GM18519 (cell line): ENCODE measurements at regions not wholly inside any gene's neighbourhood (a gene's known extent, or its start where the extent isn't known, plus 50 kb on each side); places are given as distances from the start of the nearest gene placed in this dataset.

Experiments used
- ATAC-seq: cut with Tn5 transposase; IDR thresholded peaks from one replicate; pipeline ENCODE4 v1.9.1; 2021; ENCODE audit warnings: mild to moderate bottlenecking, moderate library complexity; ENCODE audit not compliant: unreplicated experiment, low FRiP score

GRCh38 chr1:184215274-184215925 lies 163.9 kb downstream of the TSEN15 start:
- no peak for ATAC-seq

DNA sequence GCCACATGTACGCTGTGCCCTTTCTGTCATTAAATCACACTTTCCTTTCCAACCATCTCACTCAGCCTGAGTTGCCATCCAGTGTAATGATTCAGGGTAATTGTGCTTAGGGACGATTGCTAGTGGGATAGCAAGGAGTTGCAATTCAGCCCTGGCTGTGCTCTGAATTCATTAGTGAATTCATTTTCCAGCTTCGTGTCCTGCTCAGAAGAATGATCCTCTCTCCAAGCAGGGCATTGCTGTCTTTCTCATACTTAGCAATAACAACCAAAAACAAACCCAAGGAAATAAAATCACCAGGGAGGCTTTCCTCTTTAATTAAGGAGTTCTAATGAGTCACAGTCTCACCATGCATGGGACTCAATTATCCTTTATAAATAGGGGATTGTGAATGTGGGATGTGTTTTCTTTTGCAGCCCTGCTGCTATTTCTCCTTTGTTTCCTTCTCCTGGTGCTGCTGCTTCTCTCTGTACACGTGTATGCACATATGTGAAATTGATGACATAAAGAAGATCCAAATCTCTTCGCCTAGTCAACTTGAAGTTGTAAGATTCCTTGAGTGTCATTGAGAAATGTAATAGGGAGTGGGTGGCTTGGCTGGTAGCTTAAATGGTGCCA lies 167.0 kb downstream of the TSEN15 start:
- no peak for ATAC-seq

DNA sequence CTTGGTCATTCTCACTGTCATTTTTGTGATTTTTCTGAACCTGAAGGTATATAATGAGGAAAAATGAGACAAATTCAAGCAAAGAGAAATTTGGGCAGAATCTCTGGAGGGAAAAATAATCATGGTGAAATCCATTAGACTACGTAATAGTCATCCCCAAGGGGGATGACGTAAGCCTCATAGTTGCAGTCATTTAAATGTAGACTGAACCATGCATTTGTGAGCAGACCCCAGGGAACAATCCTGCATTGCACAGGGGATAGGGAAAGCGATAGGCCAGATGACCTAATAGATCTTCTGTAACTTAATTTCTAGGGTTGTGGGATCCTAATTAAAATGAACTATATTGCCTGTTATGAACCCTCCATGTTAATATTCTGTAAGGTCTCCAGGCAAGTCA lies 167.4 kb upstream of the C1orf21 start:
- ATAC-seq: no peak

- ATAC-seq: no peak
Measured at GRCh38 chr1:184219883-184220282, 166.9 kb upstream of the C1orf21 start.

DNA sequence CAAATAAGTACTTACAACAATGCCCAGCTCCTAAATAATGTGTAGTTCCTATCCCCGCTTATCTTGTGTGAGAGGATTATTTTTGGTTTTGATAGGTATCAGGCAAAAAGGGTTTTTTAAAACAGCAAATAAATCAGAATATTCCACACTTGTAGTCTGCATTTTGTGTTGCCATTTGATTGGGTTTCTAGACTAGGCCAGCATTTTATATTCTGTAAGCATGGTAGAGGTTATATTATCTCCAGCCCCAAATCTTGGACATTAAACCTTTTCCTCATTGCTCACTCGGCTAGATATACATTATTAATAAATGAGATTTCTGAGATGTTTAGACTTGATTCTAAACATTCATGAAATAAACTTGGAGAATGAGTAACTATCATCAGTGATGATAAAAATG lies 165.7 kb upstream of the C1orf21 start:
- no peak for ATAC-seq

- ATAC-seq: no peak
Measured at GRCh38 chr1:184222652-184223052, 164.2 kb upstream of the C1orf21 start.

- ATAC-seq: no peak
Measured at GRCh38 chr1:184223216-184223615, 163.6 kb upstream of the C1orf21 start.

DNA sequence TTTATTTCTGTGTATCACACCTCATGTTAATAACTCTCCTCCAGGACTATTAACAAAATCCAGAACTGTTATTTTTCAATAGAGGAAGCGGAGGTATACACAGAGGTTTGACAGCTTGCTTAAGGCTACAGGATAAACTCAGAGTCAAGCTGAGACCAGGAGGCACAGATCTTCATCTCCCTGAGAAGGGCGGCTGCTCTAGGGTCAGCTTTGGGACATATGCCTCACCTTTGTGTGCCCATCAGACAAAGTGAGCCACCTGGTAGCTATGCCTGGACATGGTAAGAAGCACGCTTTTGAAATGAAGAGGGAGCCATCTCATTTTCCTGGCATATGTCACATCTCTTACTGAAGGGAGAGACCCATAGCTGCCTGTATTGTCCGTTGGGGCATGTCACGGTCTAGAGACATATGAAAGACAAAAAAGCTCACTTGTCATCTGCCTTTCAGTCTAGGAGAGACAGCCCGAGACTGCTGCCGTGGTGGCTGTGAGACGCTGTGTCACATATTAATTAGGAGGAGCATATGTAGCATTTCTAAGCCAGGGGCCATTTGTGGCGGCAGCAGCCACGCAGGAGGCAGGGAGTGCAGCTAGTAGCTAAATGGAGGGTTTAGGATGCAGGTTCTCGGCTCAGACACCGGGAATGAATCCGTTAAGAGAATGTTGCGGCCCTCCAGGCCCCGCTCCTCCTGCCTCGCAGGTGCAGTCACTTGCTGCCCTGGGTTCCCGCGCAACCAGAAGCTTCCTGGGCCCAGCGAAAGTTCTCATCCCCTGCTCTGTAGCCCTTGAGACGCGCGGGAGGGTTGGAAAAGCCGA lies 161.3 kb upstream of the C1orf21 start:
- no peak for ATAC-seq

- ATAC-seq: no peak
Measured at GRCh38 chr1:184226100-184226487, 160.7 kb upstream of the C1orf21 start.

DNA sequence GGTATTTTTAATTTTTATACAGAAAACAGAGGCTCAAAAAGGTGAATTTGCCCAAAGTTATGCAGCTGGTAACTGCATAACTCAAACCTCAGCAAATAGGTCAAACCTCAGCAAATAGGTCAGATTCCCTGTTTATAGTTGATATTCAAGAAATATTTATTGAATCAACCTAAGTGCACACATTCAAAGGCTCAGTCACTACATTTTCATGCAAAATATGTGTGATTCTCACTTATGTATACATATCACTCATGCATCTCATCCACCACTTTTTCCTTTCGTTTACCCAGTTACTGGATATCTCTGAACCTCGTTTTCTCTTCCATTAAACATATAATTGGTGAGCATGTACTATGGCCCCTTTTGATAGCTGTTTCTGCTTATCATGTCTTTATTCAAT lies 158.3 kb upstream of the C1orf21 start:
- no peak for ATAC-seq

DNA sequence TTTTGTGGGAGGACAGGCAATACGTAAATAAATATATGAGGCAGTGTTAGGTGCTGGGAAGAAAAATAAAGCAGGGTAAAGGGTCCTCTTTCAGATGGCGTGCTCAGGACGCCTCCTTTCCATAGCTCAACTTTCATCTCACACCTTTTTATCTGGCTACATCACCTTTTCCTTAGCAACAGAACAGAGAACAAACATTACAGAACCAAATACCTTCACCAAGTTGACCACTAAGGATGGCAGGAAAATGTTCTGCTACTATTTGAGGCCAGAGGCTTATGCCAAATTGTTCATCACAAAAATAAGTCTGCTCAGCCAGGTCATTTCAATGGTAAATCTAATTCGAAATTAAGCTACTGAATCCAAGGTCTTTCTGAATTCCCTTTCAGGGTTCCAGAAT lies 149.2 kb upstream of the C1orf21 start:
- ATAC-seq: no peak

- no peak for ATAC-seq
Measured at GRCh38 chr1:184241446-184241845, 145.4 kb upstream of the C1orf21 start.

DNA sequence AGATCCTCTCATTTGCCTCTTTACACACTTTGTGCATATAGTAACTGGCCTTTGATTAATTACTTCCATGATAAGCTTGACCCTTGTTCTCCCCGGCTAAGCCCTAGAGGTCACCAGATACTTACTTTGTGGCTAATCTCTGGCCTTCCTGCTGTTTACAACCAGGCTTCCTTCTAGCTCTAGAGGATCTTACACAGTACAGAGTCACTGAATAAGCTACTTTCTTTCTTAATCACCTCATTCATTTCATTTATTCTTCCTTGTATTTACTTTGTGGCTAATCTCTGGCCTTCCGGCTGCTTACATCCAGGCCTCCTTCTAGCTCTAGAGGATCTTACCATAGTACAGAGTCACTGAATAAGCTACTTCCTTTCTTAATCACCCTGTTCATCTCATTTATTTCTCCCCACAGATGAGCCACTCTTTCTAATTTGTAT lies 144.3 kb upstream of the C1orf21 start:
- ATAC-seq: no peak

- no peak for ATAC-seq
Measured at GRCh38 chr1:184244962-184245361, 141.9 kb upstream of the C1orf21 start.

DNA sequence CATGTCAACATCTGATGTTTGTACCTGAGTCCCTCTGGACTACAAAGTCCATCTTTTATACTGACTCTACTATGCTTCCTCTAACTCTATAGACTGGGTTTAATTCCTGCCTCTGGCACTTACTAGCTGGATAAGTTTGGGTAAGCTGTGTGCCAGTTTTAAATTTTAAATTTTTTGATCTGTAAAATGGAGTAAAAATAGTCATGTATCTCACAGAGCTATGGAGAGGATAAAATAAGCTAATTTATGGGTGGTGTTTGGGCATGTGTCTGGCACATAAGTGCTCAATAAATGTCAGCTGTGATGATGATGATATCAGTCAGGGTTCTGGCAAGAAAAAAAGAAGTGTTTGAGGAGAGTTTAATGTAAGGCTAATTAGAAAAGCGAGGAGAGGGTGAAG lies 139.2 kb upstream of the C1orf21 start:
- no peak for ATAC-seq

DNA sequence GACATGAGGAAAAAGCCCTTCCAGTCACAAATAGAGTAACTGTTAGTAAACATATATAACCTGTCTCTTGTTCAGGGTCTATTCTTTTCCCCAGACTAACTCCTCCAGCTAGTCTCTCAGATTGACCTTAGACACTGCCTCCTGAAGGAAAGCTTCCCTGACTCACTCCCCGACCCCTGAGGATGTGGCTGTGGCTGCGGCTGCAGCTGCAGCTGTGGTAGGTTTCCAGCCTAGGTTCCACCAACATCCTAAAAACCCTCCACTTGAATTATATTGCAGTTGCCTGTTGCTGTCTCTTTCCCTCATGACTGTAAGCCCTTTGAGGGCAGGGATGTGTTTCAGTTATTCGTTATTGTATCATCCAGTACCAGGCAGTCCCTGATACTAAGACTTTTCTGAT lies 132.9 kb upstream of the C1orf21 start:
- no peak for ATAC-seq

GRCh38 chr1:184254849-184255248 lies 132.0 kb upstream of the C1orf21 start:
- no peak for ATAC-seq

- no peak for ATAC-seq
Measured at GRCh38 chr1:184255560-184255959, 131.3 kb upstream of the C1orf21 start.

DNA sequence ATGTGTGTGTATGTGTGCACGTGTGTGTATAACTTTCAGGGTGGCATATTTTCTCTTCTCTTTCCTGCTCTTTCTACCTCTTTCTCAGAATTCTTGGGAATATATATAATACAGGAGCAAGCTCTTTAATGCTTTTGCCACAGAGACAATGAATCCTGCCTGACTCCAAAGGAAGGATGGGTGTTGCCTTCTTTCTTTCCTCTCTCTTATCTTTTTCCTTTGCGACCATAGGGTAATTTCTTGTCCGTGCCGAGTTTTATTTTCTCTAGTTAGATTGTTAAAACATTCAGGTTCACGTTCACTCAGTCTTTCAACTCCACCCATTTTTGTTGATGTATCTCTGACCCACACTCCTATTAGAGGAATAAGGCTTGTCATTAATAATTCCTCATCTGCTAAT lies 129.0 kb upstream of the C1orf21 start:
- ATAC-seq: no peak

DNA sequence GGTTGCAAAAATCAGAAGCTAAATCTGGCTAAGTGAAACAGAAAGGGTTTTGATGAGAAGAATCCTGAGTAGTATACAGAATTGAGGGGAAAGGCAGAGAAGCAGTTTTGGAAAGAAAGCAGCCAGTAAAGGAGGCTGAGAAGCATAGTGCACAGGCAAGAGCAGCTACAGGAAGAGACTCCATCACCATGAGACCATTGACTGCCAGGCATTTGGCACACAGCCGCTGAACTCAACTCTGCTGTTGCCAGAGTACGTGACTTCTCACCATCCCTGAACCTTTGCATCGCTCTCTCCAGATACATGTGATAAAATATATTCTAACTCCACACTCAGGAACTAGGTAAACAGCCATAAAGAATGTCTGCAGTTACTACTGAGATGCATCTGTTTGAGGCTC lies 128.3 kb upstream of the C1orf21 start:
- no peak for ATAC-seq

GRCh38 chr1:184260382-184260781 lies 126.4 kb upstream of the C1orf21 start:
- no peak for ATAC-seq

DNA sequence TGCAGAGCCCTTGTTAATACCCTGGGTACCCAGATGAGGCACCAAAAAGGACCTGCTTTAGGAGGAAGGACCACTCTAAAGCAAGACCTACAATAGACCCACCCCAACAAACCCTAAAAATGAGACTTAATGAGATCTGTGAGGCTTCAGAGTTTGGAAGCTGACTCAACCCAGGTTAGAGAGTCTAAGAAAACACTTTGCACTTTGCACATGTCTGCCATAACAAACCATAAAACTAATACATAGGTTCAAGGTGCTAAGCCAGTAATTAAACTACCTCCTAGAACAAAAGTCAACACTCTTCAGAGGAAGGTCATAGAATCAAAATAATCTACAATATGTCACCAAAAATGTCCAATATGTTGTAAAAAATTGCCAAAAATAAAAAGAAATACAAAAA lies 124.7 kb upstream of the C1orf21 start:
- ATAC-seq: no peak
